Fibroblast of peridontal ligament (primary cell): ENCODE measurements at regions not wholly inside any gene's neighbourhood (a gene's known extent, or its start where the extent isn't known, plus 50 kb on each side); places are given as distances from the start of the nearest gene placed in this dataset.
"Not testable (repeated sequence)": the region's sequence is repeated elsewhere in the genome, so short reads cannot be mapped to it uniquely, and the experiment has no call there.

ENCODE experiments used
- DNase-seq: peaks from one replicate; pipeline ENCODE4 v3.0.0-alpha.2; 2010; ENCODE audit errors: extremely low read depth

DNA sequence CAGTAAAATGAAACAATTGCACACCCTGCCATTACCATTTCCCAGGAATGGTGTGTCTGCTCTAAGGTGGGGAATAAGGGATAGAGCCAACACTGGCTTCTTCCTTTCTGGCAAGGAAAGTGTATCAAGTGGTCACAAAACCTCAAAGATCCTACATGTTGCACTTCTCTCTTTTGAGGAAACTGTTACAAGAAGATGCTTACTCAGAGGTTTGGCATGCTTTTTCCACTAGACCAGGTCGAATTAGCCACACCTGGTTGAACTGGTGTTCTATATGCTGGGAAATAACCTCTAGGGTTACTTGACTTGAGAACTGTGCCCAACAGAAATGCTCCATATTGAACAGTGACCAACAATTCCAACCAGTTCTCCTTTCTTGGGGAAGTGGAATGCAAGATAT is 102.9 kb downstream of the LRRN1 start:
- no peak for DNase-seq

DNA sequence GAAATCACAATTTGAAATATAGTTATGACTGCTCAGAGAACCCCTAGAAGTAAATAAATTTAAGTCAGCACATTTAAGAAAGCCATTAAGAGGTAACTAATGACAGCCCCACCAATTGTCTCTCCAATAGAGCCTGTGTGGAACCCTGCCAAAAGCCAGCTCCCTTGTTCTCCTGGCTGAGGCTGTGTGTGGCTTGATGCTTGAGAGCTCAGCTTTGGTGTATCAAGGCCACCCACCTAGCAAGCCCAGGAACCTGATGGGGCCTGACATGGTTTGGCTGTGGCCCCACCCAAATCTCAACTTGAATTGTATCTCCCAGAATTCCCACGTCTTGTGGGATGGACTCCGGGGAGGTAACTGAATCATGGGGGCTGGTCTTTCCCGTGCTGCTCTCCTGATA is 106.9 kb downstream of the LRRN1 start:
- no peak for DNase-seq

DNA sequence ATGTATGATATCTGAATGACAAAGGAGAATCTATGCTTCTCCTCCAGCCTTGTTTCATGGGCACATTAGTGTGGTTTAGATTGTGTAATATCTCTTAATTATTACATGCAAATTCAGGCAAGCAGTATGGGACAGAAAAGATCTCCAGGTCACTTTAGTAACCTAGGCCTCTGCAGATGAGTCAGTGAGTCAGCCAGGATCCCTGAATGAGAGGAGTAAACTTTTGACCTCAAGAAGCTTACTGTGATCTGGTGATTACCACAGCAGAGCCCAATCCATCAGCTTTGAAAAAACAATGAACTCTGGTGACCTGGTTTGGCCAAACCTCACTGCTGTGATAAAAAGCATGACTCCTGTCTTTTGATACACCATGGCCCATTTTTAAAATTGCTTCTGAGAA is 107.8 kb downstream of the LRRN1 start:
- DNase-seq: no peak

DNA sequence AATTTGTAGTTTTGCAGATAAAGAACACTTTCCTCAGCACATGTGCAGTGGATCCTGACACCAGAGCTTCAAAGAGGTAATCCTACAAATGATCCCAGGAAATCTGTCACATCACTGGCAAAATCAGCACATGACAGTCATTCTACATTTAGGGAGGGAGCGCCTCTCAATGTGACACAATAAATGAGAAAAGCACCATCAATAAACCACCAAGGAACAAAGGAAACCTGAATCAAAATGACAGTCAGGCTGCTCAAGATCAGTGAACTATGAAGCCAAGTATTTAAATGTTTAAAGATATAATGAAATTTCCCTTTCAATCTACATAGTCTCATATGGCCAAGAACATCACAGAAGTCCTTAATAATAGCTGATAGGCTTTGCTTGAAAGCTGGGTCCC is 119.5 kb downstream of the LRRN1 start:
- DNase-seq: no peak

DNA sequence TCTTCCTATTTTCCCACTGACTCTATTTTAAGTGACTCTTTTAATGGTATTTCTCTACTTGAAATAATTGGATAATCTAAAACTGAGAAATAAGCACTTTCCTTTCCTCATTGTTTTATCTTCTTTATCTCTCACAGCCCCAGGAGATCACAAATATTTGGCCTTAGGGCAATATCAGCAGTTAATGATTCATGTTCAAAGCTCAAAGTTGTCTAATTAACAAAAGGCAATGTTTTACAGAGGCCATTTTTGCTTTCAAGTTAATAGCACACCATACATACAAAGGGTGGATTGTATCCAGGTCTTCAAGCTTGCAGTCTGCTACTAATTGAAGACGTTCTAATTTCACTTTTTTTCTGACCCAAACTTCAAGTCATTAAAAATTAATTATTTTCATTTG is 120.1 kb downstream of the LRRN1 start:
- no peak for DNase-seq

DNA sequence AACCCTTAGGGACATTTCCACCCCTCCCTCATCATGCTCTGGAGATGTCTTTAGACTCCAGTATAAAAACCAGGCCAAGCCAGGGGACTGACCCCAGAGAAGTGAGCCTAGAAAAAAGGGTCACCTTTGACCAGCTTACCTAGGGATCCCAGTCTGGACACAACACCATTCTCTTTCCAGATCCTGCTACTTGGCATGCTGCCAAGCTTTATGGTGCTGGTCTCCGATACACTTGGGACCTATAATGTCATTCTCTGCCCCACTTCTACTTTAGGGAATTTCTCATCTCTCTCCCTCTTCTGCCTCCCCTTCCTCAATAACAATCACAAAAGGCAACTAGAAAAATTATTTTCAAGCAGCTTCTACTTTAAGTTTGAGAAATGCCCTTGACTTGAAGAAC is 124.4 kb downstream of the LRRN1 start:
- DNase-seq: no peak

DNA sequence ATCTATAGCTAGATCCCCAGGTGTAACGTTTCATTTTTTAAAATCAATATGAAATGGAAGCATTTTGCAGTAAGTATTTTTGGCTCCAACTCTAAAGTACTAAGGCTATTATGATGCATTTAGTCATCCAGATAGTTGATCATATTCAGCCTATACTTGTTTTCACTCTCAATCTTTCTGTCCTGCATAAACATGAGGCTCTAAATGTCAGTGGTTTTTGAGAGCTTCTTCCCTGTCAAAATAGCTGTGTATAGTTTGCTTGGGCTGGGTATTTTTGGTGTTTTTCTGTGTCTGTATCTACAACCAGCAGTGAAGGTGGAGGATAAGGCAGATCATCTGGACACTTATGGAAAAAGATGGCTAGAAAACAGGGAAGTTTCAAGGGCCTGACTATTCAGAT is 128.0 kb downstream of the LRRN1 start:
- DNase-seq: no peak

DNA sequence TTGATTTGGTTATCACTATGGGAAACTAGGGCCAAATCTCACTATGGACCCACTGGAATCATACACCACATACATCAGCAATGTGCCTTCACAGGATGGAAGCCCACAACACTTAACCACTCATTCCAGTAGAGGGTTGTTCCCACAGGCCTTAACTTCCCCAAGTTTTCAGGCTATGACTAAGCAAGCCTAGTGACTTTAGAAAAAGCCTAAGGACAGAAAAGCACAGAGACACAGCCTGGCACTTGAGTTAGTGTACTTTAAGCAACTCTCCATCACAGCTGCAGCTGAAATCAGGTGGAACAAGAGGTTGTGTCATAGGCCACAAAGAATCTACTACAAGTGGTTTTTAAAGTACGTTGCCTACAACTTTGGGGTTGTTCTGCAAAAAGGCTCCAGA is 128.7 kb downstream of the LRRN1 start:
- DNase-seq: no peak

DNA sequence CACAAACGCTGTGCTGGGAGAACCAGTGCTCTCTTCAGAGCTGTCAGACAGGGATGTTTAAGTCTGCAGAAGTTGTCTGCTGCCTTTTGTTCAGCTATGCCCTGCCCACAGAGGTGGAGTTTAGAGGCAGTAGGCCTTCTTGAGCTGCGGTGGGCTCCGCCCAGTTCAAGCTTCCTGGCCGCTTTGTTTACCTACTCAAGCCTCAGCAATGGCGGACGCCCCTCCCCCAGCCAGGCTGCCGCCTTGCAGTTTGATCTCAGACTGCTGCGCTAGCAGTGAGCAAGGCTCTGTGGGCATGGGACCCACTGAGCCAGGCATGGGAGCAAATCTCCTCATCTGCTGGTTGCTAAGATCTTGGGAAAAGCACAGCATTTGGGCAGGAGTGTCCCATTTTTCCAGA is 142.1 kb downstream of the LRRN1 start:
- not testable (repeated sequence) for DNase-seq

DNA sequence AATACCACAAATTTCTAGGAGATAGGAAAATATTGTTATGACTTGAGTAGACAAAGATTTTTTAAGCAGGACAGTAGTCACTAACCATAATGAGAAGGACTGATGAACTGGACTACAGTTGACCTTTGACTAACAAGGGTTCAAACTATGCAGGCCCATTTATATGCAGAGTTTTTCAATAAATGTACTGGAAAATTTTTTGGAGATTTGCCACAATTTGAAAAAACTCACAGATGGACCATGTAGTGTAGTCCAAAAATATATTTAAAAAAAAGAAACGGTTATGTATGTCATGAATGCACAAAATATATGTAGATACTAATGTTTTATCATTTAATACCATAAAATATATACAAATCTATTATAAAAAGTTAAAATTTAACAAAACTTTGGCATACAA is 151.8 kb downstream of the LRRN1 start:
- no peak for DNase-seq

DNA sequence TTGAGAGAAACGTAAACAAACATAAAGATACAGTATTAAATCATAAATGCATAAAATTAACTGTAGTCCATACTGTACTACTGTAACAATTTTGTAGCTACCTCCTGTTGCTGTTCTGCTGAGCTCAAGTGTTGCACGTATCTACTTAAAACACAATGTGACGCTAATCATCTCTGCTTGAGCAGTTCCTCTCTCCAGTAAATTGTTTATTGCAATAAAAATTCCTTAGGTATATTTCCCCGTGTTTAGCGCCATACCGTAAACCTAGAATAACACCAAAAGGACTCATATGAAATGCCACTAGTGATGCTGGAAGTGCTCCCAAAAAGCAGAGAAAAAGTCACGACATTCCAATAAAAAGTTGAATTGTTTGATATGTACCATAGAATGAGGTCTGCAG is 152.3 kb downstream of the LRRN1 start:
- no peak for DNase-seq

DNA sequence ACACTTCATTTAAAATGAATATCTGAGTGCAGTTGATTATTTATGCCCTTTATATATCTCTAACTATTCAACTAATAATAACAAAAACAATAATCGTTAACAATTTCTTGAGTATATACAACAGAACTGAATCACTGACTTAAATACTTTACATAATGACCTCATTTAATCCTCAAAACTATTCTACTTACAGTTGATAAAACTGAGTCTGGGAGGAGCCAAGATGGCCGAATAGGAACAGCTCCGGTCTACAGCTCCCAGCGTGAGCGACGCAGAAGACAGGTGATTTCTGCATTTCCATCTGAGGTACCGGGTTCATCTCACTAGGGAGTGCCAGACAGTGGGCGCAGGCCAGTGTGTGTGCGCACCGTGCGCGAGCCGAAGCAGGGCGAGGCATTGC is 163.6 kb downstream of the LRRN1 start:
- not testable (repeated sequence) for DNase-seq

DNA sequence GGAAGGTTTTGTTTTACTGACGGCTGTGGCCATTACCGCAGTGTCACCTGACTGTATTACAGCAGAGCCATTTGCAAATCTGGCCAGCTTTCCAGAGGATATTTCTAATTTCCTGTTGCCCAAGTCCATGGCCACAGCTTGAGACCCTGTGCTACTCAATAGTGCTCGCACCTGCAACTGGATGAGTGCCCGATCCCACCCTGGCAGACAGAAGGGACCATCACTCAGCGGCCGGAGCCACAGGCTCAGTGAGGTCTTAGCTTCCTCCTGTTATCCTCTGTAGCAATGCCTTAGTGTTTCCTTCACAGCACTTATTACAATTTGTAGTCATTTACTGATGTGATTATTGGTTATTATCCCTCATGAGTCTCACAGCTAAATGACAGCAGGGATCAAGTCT is 184.8 kb downstream of the LRRN1 start:
- DNase-seq: no peak

DNA sequence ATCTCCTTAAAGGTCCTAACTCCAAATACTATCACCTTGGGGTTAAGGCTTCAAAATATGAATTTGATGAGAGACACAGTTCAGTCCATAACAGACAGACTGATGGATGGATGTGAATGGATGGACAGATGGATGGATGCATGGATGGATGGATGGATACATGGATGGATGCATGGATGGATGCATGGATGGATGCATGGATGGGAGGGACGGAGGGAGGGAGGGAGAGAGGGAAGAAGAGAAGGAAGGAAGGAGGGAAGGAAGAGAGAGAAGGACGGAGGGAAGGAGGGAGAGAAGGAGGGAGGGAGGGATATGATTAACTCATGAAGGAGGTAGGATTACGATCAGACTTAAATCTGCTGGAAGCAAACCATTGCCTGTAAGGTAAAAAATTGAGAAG is 192.4 kb downstream of the LRRN1 start:
- no peak for DNase-seq

DNA sequence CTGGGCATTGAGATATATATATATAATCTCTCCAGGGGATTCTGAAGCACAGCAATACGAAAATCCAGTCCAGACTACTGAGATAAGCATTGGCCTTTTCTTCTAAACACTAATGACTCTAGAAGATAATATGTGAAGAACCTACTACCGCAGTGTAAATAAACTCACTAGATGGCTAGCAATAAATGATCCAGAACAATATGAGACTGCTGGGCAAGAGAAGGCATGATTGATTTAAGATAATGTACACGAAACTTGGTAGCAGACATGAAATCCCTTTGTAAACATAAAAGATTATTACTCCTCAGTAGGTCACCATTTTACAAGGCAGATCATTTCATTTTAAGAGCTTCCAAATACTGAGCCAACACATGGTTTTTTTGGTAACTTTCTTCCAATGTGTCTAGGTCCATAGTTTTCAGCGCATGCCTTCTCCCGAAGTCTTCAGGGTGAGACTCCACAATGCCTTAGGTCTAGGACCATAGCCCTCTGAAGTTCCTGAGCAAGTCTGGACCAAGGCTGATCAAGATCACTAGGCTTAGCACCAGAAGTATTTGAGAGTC is 193.2 kb downstream of the LRRN1 start:
- DNase-seq: no peak

DNA sequence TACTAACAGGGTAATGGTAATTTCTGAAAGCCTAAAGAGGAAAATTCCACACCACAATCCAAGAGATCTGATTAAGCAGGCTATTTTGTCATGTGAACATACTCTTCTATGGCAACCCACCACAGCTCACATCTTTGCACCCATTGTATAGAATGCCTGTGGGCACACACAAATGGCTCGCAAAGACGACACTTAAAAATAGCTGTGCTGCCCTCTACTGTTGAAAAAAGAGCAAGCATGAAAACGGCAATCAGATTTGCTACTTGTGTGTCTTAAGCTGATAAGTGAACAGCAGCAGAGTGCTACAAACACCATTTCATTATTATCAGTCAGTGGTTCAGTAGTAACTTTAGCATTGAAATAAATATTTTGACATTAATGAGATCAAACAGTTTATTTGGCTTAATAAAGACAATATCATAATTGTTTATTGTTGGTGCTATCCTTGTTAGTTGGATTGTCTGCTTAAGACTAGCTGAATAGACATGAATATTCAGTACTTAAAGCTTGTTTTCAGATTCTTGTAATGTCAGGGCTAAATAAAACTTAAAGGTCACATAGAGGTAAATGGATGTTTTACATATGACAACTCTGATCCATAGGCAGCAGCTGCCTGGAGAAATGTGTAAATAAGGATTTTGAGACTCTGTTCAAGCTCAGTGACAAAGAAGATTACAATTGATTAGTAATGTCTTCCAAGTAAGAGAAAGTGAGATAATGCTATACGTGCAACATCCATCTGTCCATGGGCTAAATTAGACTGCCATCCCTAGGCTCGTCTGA is 199.1 kb downstream of the LRRN1 start:
- DNase-seq: no peak

DNA sequence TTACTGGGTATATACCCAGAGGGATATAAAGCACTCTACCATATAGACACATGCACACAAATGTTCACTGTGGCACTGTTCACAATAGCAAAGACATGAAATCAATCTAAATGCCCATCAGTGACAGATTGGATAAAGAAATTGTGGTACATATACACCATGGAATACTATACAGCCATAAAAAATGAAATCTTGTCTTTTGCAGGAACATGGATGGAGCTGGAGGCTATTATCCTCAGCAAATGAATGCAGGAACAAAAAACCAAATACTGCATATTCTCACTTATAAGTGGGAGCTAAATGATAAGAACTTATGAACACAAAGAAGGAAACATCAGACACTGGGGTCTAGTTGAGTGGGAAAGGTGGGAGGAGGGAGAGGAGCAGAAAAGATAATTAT is 200.1 kb downstream of the LRRN1 start:
- DNase-seq: not testable (repeated sequence)

DNA sequence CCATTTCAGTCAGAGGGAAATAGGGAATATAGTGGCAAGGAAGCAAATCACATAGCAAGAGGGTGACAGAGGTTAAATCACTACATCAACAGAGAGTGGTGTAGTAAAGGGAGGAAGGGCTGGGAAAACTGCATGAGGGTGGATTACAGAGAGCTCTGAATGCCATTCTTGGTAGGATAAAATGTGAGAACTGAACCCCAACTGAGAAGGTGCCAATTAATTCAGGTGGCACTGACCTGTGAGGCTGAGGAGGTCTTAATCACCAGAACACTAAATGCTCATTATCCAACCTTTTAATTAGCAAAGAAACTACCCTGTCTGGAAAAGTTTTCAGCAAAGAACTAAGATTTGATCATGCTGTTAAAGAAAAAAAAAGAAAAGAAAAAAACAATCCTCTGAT is 202.7 kb downstream of the LRRN1 start:
- DNase-seq: no peak

DNA sequence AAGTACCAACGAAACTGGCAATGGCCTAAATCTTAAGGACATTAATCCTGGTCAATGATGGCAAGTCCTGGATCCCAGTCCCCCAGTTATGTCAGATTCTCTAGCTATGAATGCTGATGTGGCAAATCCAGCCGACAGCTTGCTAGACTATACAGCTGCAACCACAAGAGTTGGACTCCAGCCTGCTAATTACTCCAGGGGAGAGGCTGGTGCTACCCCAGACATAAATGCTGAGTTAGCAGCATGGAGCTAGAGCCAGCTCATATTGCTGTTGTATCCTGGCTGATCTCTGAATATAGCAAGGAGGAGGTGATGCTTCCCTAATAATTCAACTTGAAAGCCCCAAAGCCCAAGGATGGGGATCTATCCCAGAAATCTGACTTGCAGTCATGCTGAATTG is 207.1 kb downstream of the LRRN1 start:
- no peak for DNase-seq

DNA sequence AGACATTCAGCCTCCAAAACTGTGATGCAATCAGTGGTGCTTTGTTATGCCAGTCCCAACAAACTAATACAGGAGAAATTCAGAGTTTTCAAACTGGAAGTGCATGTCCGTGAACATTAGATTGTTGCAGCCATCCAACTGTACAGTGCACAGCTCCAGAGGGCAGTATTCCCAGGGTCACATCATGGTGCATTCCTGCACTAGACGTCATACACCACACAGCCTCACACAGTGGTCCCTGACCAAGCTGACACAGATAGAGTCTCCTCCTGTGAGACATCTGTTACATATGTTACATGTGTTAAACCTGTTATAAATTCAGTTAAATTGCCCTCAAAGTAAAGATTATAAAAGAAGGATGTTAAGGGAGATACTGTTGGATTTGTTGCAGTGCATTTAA is 209.0 kb downstream of the LRRN1 start:
- no peak for DNase-seq

DNA sequence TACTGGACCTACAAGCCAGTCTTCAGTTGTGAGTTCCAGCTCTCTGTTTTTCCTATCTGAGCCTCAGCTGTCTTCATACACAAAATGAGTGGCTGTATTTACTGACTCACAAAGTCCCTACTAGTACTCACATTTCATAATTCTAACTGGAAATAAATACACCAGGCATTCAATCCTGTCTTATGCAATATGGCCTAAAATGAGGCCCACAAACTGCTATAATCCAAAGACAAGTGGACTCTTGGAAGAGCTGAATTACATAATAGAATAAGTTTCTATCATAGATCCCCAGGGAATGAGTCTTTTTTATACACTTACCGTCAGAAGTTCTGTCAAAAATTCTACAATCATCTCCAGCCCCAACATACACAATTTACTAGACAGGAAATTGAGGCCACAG is 211.9 kb downstream of the LRRN1 start:
- no peak for DNase-seq

DNA sequence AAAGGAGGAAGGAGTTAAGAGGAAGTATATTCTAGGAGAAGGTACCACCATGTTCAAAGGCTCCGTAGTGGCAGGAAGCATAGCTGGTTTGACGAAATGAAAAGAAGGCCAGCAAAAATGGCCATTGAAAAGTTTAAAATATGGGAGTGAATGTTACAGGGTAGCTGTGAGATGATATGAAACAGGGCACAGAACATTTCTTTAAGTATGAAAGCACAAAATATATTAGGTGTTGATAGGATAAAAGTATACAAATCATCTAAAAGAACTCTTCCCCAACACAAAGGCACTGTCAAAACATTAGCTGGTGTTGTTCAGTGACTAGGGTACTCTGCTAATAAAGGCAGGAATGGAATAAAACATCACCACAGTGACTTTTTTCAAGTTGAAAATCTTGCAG is 216.2 kb downstream of the LRRN1 start:
- no peak for DNase-seq

DNA sequence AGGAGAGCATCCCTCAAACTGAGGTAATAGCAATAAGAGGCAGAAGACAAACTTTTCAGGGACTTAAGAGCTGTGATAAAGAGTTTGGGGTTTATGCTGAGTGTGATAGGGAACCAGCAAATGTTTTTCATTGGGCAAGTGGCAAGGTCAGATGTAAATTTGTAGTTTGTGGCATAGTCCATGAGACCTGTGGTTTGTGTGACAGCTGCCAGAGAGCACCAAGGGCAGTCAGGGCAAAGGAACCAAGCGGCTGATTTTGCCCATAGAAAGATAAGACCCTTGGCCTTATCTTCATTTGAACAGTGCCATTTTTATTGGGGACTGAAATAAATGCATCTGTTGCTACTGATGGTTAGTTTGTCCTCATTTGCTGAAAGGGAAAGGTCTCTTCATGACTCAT is 220.3 kb downstream of the LRRN1 start:
- DNase-seq: no peak

DNA sequence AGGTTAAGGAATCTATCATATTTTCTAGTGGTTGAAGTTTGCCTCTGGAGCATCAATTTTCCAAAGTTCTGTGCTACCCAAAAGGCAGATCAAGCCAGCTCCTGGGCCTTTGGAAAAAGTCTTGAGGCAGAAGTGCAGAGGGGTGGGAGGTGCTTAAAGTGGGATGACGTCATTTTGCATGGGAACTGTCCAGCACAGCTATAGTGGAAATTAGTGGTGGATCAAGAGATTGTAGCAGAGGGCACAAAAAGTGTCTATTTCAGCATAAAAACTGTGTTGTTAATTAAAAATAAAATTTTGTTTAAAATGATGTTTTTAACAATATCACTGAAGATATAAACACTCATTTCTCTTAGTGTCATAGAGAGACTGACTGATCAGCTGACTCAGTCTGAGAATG is 221.9 kb downstream of the LRRN1 start:
- DNase-seq: no peak
